ENCODE measurements at regions not wholly inside any gene's neighbourhood (a gene's known extent, or its start where the extent isn't known, plus 50 kb on each side); places are given as distances from the start of the nearest gene placed in this dataset.

- peaks cover 16% of the 10 kb centered on the region for H3K4me1 Mint-ChIP-seq (ENCODE audit: low read depth)
- no peak overlapping the region for H3K27ac Mint-ChIP-seq
- H3K36me3 Mint-ChIP-seq (ENCODE audit: insufficient read depth in 2 of 2) = no peaks in the 10 kb centered on the region
- no peak overlapping the region for H3K4me3 Mint-ChIP-seq
- no peaks in the 10 kb centered on the region for H3K27me3 Mint-ChIP-seq (ENCODE audit: low read depth)
- peaks cover 2 to 10% of the 10 kb centered on the region in 2 donors for H3K9me3 Mint-ChIP-seq
- no peak for ATAC-seq (replicated peaks in 1 of 2)
- no peak for DNase-seq
These were observed 343.0 kb downstream of the BCAT1 start for GRCh38 chr12:24605916-24606315.

DNA sequence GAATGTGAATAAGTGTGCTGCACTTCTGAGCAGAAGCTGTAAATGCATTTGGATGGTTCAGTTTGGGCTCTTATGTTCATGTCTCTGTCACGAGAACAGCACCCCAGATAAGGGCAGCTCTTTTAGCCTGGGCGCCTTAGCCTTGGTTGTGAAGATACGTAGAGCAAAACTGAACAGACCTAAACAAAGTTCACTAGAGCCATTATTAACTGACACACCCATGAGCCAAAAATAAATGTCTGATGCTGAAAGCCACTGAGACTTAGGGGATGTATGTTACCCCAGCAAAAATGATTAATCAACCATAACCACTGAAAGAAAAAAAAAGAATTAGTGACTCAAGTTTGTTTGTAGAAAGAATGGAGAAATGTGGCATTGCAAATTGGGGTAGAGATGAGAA lies 343.4 kb downstream of the BCAT1 start:
- DNase-seq (no peak), ATAC-seq (replicated peaks in 1 of 2) (no peak)
- no peaks in the 10 kb centered on the region for H3K27me3 Mint-ChIP-seq (ENCODE audit: low read depth)
- no peak overlapping the region for H3K27ac Mint-ChIP-seq
- no peak overlapping the region for H3K4me3 Mint-ChIP-seq
- peaks cover 19% of the 10 kb centered on the region for H3K4me1 Mint-ChIP-seq (ENCODE audit: low read depth)
- peaks cover 2 to 8% of the 10 kb centered on the region in 2 donors for H3K9me3 Mint-ChIP-seq
- no peaks in the 10 kb centered on the region for H3K36me3 Mint-ChIP-seq (ENCODE audit: insufficient read depth in 2 of 2)

DNA sequence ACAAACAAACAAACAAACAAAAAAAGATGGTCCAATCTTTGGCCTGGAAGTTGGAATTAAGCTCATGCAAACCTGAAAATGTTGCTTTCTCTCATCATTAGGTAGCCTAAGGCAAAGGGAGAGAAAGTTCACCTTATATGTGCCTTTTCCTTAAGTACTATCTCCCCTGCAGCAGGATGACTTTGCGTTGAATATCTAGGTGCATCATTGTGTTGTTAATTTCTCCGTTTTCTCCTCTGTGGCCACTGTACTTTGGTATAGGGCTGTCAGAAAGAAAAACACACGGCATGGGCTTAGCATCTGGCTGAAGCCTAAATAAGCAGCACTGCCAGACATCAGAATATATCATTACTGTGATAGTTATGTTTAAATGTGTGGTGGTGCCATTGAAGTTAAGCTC lies 345.5 kb downstream of the BCAT1 start:
- ATAC-seq (replicated peaks in 1 of 2) = no peak
- Mint-ChIP-seq H3K4me1 (ENCODE audit: low read depth) (peaks cover 20% of the 10 kb centered on the region), H3K9me3 (peaks cover 2 to 7% of the 10 kb centered on the region in 2 donors), H3K27me3 (ENCODE audit: low read depth) (peaks cover 6% of the 10 kb centered on the region), H3K4me3 (no peak overlapping the region), H3K27ac (no peak overlapping the region), H3K36me3 (ENCODE audit: insufficient read depth in 2 of 2) (no peaks in the 10 kb centered on the region)
- no peak for DNase-seq

DNA sequence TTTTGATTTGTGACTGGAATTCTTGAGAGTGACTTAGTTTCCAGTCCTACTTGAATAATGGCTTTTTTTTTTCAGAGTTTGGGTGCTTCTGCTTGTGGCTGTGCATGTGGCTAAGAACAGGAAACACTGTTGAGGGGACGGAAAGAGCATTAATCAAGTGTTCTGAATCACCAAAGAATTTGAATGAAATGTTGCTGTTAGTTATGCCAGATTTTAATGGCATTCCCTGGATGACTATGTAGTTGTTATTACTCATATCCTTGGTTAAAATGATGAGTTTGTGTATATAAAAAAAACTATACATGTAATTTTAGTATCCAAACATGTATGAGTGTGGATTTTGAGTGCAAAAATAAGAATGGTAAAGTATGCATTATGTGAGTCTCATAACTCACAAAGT lies 347.9 kb downstream of the BCAT1 start:
- peaks cover 19% of the 10 kb centered on the region for H3K4me1 Mint-ChIP-seq (ENCODE audit: low read depth)
- DNase-seq = peak; percentile 5 to 15
- peak; percentile 84 to 86 for ATAC-seq (replicated peaks in 1 of 2)
- peaks cover 12% of the 10 kb centered on the region for H3K27me3 Mint-ChIP-seq (ENCODE audit: low read depth)
- no peaks in the 10 kb centered on the region for H3K36me3 Mint-ChIP-seq (ENCODE audit: insufficient read depth in 2 of 2)
- H3K9me3 Mint-ChIP-seq = peaks cover 2 to 5% of the 10 kb centered on the region in 2 donors
- peak overlapping the region; percentile 12 for H3K27ac Mint-ChIP-seq
- H3K4me3 Mint-ChIP-seq = peak overlapping the region in 1 of 2 donors; percentile 44

GRCh38 chr12:24600551-24600950 lies 348.4 kb downstream of the BCAT1 start:
- DNase-seq = peak; percentile 4 to 6
- Mint-ChIP-seq H3K9me3 (peaks cover under 1 to 3% of the 10 kb centered on the region in 2 donors), H3K27ac (peak overlapping the region; percentile 12), H3K36me3 (ENCODE audit: insufficient read depth in 2 of 2) (no peaks in the 10 kb centered on the region), H3K4me1 (ENCODE audit: low read depth) (peaks cover 15% of the 10 kb centered on the region), H3K4me3 (peak overlapping the region in 1 of 2 donors; percentile 44), H3K27me3 (ENCODE audit: low read depth) (peaks cover 12% of the 10 kb centered on the region)
- peak; percentile 70 to 77 for ATAC-seq (replicated peaks in 1 of 2)

DNA sequence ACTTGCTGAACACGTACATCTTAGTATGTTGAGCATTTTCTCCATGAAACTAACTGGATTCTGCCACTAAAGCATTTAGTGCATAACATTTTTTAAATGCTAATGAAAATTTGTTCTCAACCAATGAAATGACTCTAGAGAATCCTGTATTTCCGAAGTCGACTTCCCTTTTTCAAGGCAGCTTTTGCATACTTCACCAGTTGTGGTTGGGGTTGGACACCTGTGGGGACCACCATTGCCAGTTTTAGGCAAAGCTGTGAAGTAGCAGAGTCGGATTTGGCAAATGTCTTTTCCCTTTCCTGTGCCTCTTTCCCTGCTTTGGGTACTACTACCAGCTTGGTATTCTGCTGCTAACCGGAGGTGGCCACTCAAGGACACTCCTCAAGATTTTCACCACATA lies 349.2 kb downstream of the BCAT1 start:
- DNase-seq (no peak), ATAC-seq (replicated peaks in 1 of 2) (no peak)
- H3K36me3 Mint-ChIP-seq (ENCODE audit: insufficient read depth in 2 of 2) = no peaks in the 10 kb centered on the region
- peaks cover 12% of the 10 kb centered on the region for H3K27me3 Mint-ChIP-seq (ENCODE audit: low read depth)
- no peak overlapping the region for H3K27ac Mint-ChIP-seq
- H3K4me1 Mint-ChIP-seq (ENCODE audit: low read depth) = peaks cover 13% of the 10 kb centered on the region
- H3K9me3 Mint-ChIP-seq = no peaks in the 10 kb centered on the region
- no peak overlapping the region for H3K4me3 Mint-ChIP-seq

- no peaks in the 10 kb centered on the region for H3K9me3 Mint-ChIP-seq
- no peaks in the 10 kb centered on the region for H3K36me3 Mint-ChIP-seq (ENCODE audit: insufficient read depth in 2 of 2)
- peaks cover 21% of the 10 kb centered on the region for H3K27me3 Mint-ChIP-seq (ENCODE audit: low read depth)
- DNase-seq (no peak), ATAC-seq (replicated peaks in 1 of 2) (no peak)
- peaks cover 13% of the 10 kb centered on the region for H3K4me1 Mint-ChIP-seq (ENCODE audit: low read depth)
- H3K4me3 Mint-ChIP-seq = no peak overlapping the region
- H3K27ac Mint-ChIP-seq = no peak overlapping the region
These were observed 351.3 kb downstream of the BCAT1 start for GRCh38 chr12:24597580-24597979.

GRCh38 chr12:24596768-24597388 lies 352.0 kb downstream of the BCAT1 start:
- no peaks in the 10 kb centered on the region for H3K9me3 Mint-ChIP-seq
- H3K36me3 Mint-ChIP-seq (ENCODE audit: insufficient read depth in 2 of 2) = no peaks in the 10 kb centered on the region
- no peak for DNase-seq
- ATAC-seq (replicated peaks in 1 of 2) = no peak
- H3K27me3 Mint-ChIP-seq (ENCODE audit: low read depth) = peaks cover 21% of the 10 kb centered on the region
- H3K27ac Mint-ChIP-seq = no peak overlapping the region
- no peak overlapping the region for H3K4me3 Mint-ChIP-seq
- peaks cover 13% of the 10 kb centered on the region for H3K4me1 Mint-ChIP-seq (ENCODE audit: low read depth)

DNA sequence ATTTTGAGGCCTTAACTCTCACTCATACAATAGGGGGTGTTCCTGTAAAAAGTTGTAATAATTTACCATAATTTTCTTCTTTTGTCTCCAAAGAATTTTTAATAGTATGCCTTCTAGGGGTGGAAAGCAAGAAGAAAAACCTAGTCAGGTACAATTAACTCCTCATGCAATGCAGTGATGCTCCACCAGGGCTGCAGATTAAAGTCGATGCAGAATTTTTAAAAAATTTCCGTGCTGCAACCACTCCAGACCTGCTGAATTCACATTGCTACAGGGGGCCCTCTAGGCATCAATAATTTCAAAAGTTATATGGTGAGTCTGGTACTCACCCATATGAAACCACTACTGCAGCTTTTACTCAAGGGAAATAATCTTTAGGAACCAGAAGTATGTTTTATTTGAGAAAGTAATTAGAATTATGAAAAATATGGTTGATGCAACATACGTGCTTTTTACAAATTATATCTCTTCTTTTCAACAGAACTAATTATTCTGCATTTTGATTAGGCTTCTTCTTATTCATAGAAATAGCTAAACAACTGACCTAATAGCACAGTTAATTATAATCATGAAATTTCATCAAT lies 353.2 kb downstream of the BCAT1 start:
- Mint-ChIP-seq H3K27me3 (ENCODE audit: low read depth) (peaks cover 21% of the 10 kb centered on the region), H3K9me3 (no peaks in the 10 kb centered on the region), H3K27ac (no peak overlapping the region), H3K36me3 (ENCODE audit: insufficient read depth in 2 of 2) (no peaks in the 10 kb centered on the region), H3K4me3 (no peak overlapping the region), H3K4me1 (ENCODE audit: low read depth) (peaks cover 9% of the 10 kb centered on the region)
- no peak for ATAC-seq (replicated peaks in 1 of 2)
- DNase-seq = no peak

DNA sequence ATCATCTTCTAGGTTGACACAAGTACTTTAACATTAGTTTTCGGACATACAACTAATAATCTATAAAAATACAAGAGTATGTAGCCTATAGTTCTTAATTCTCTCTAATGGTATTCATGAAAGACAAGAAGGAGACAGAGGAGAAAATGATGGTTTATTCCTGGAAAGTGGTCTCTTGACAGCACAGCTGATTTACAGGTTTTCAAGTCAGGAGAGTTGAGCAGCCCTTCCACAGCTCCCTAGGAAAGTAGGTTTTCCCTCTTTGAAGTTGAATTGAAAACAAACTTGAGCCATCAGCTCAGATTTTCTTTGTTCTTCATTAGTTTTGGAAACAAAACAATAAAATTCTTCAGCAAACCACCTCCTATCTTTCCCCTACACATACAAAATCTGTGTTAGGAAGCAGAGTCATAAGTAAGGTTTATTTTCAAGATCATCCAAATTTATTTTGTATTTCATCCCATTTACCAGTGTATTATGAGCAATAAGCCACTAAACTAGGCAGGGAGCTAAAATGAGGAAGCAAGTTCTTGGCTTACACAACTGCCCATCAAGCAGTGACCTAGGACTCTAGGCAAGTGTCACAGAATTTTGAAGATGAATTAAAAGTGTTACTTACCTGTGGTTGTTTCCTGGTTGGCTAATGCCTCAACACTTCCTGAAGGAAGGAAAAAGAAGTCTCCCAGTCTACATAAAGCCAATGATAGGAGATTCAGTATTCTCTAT lies 357.0 kb downstream of the BCAT1 start:
- no peak overlapping the region for H3K4me3 Mint-ChIP-seq
- DNase-seq (no peak), ATAC-seq (replicated peaks in 1 of 2) (no peak)
- no peak overlapping the region for H3K27ac Mint-ChIP-seq
- no peaks in the 10 kb centered on the region for H3K9me3 Mint-ChIP-seq
- no peaks in the 10 kb centered on the region for H3K4me1 Mint-ChIP-seq (ENCODE audit: low read depth)
- H3K36me3 Mint-ChIP-seq (ENCODE audit: insufficient read depth in 2 of 2) = no peaks in the 10 kb centered on the region
- peaks cover 14% of the 10 kb centered on the region for H3K27me3 Mint-ChIP-seq (ENCODE audit: low read depth)

- Mint-ChIP-seq H3K4me3 (no peak overlapping the region), H3K27me3 (ENCODE audit: low read depth) (peaks cover 9% of the 10 kb centered on the region), H3K36me3 (ENCODE audit: insufficient read depth in 2 of 2) (no peaks in the 10 kb centered on the region), H3K9me3 (no peaks in the 10 kb centered on the region), H3K27ac (no peak overlapping the region), H3K4me1 (ENCODE audit: low read depth) (no peaks in the 10 kb centered on the region)
- ATAC-seq (replicated peaks in 1 of 2) (no peak), DNase-seq (no peak)
These were observed 357.7 kb downstream of the BCAT1 start for GRCh38 chr12:24591079-24591626.

DNA sequence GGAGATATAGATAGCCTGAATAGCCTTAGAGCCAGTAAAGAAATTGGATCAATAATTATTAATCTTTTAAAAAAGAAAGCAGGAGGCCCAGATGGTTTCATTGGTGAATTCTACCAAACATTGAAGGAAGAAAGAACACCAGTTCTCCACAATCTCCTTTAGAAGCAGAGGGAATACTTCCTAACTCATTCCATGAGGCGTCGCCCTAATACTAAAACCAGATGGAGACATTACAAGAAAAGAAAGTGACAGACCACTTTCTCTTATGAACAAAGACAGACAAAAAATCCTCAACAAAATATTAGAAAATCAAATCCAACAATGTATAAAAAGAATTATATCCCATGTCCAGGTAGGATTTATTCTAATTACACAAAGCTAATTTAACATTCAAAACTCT lies 362.6 kb downstream of the BCAT1 start:
- Mint-ChIP-seq H3K36me3 (ENCODE audit: insufficient read depth in 2 of 2) (no peaks in the 10 kb centered on the region), H3K9me3 (peaks cover 0 to 2% of the 10 kb centered on the region in 2 donors), H3K4me1 (ENCODE audit: low read depth) (no peaks in the 10 kb centered on the region), H3K4me3 (no peak overlapping the region), H3K27me3 (ENCODE audit: low read depth) (no peaks in the 10 kb centered on the region), H3K27ac (no peak overlapping the region)
- DNase-seq (no peak), ATAC-seq (replicated peaks in 1 of 2) (no peak)

DNA sequence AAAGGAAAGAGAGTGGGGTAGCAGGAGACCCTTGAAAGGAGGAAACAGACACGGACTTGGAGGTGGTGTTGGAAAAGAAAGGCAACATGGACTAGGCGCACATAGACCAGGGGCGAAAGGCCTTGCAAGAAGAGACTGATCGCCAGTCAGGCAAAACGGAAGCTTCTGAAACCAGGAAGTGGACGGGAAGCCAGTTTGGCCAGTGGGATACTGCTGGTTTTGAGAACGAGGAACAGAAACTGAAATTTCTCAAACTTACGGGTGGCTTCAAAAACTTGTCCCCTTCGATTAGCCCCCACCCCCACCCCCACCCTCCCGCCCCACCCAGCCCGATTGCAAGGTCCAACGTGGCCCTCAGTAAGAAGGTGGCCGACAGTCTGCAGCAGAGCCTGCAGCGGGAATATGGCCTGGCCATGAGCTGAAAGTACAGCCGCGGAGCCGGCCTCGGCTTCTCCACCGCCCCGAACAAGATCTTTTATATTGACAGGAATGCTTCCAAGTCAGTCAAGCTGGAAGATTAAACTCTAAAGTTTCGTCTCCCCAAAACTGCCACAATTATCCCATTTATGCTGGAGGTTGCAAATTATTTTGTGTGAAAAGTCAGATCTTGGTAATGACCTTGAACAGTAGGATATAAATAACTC lies 364.7 kb downstream of the BCAT1 start:
- H3K36me3 Mint-ChIP-seq (ENCODE audit: insufficient read depth in 2 of 2) = peaks cover 0 to 2% of the 10 kb centered on the region in 2 donors
- no peak overlapping the region for H3K4me3 Mint-ChIP-seq
- DNase-seq (no peak), ATAC-seq (replicated peaks in 1 of 2) (no peak)
- no peaks in the 10 kb centered on the region for H3K4me1 Mint-ChIP-seq (ENCODE audit: low read depth)
- H3K27me3 Mint-ChIP-seq (ENCODE audit: low read depth) = no peaks in the 10 kb centered on the region
- H3K27ac Mint-ChIP-seq = no peak overlapping the region
- H3K9me3 Mint-ChIP-seq = peaks cover 2% of the 10 kb centered on the region in 2 donors

Data from activated T-cell treated with anti-CD3 and anti-CD28 coated beads, Interleukin-2, amount 50 U/mL, for 72 hours (primary cell).